Ishikawa (cell line): ENCODE measurements at regions not wholly inside any gene's neighbourhood (a gene's known extent, or its start where the extent isn't known, plus 50 kb on each side); places are given as distances from the start of the nearest gene placed in this dataset.

Experiments
- CEBPB ChIP-seq: IDR thresholded peaks from 2 replicates; pipeline ENCODE4 v1.6.1; 2012
- CREB1 ChIP-seq: IDR thresholded peaks from 2 replicates; pipeline ENCODE4 v1.6.1; 2012; ENCODE audit warnings: low read depth
- EGR1 ChIP-seq: IDR thresholded peaks from 2 replicates; pipeline ENCODE4 v1.6.1; 2012
- EP300 ChIP-seq: IDR thresholded peaks from 2 replicates; pipeline ENCODE4 v1.6.1; 2012; ENCODE audit warnings: borderline replicate concordance
- FOXM1 ChIP-seq: IDR thresholded peaks from 2 replicates; pipeline ENCODE4 v1.6.1; 2012; ENCODE audit warnings: low read depth, borderline replicate concordance
- MAX ChIP-seq: IDR thresholded peaks from 2 replicates; pipeline ENCODE4 v1.6.1; 2012
- NFIC ChIP-seq: IDR thresholded peaks from 2 replicates; pipeline ENCODE4 v1.6.1; 2012
- RAD21 ChIP-seq: IDR thresholded peaks from 2 replicates; pipeline ENCODE4 v1.6.1; 2012; ENCODE audit warnings: low read depth
- REST ChIP-seq: IDR thresholded peaks from 2 replicates; pipeline ENCODE4 v1.6.1; 2012; ENCODE audit warnings: low read depth, mild to moderate bottlenecking
- TAF1 ChIP-seq: IDR thresholded peaks from 2 replicates; pipeline ENCODE4 v1.6.1; 2012; ENCODE audit warnings: low read depth, mild to moderate bottlenecking
- TCF12 ChIP-seq: IDR thresholded peaks from 2 replicates; pipeline ENCODE4 v1.6.1; 2012; ENCODE audit warnings: low read depth
- TEAD4 ChIP-seq: IDR thresholded peaks from 2 replicates; pipeline ENCODE4 v1.6.1; 2012
- YY1 ChIP-seq: IDR thresholded peaks from 2 replicates; pipeline ENCODE4 v1.6.1; 2012; ENCODE audit warnings: low read depth
- ZBTB7A ChIP-seq: IDR thresholded peaks from 2 replicates; pipeline ENCODE4 v1.6.1; 2012; ENCODE audit warnings: low read depth
- TF ChIP-seq, protein P1 (sequence below): IDR thresholded peaks from 2 replicates; pipeline ENCODE4 v1.6.1; 2012

DNA sequence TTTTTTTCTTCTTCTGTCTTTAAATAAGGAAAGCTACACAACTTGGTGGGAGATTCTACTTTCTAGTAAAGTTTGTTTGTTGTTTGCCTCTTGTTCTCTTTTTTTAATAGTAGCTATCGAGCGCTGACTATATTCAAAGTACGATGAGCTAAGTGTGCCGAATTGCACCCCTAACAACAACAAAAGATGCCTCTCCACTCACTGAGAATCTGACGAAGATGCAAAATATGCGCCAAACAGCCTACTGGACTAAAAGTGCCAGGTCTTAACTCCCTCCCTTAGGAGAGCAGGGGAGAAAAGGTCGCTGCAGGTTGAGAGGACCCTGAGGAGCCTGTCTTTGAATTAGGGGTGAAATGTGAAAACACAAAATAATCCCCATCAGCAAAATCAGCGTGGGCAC lies 713.8 kb upstream of the WWC1 start:
- TF ChIP-seq NFIC (no peak), EGR1 (no peak), CEBPB (no peak), MAX (no peak), REST (no peak), YY1 (no peak), FOXM1 (no peak), CREB1 (no peak), TAF1 (no peak), RAD21 (no peak), TCF12 (no peak), TEAD4 (no peak), EP300 (no peak), ZBTB7A (no peak)
- TF ChIP-seq, protein P1, sequence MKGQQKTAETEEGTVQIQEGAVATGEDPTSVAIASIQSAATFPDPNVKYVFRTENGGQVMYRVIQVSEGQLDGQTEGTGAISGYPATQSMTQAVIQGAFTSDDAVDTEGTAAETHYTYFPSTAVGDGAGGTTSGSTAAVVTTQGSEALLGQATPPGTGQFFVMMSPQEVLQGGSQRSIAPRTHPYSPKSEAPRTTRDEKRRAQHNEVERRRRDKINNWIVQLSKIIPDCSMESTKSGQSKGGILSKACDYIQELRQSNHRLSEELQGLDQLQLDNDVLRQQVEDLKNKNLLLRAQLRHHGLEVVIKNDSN, result no peak

DNA sequence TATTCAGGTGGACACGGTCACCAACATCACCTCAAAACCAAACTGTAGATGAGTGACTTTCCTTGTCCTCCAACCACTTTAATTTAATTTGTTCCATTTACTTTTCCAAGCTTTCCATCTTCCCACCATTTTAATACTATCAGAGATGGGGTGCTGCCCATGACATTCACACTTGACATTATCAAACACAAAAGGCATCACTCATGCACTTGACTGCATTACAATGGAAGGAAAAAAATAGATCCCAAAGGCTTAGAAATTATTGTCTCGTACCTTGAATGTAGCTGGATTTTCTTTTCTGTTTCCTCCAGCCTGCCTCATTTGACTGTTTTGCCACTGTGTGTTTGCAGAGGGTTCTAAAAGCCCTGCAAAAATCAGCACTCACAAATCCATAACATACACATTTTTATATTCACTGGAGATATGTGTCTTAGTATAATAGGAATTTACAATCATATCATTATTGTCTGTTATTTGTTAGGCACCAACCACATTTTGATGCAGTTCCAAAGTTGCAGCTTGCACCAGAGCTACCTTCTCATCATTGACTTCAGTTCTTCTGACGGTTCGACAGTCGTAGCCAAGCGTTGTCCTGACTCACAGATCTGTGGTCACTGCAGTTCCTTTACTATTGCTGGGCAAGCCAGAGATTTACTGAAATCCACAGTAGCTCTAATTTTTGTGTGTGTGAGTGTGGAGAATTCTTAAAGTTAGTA lies 712.3 kb upstream of the WWC1 start:
- TF ChIP-seq CREB1 (no peak), EGR1 (no peak), TCF12 (no peak), NFIC (no peak), FOXM1 (no peak), MAX (no peak), REST (no peak), EP300 (no peak), CEBPB (no peak), ZBTB7A (no peak), TAF1 (no peak), RAD21 (no peak), YY1 (no peak), TEAD4 (no peak)
- TF ChIP-seq, protein P1, result no peak

DNA sequence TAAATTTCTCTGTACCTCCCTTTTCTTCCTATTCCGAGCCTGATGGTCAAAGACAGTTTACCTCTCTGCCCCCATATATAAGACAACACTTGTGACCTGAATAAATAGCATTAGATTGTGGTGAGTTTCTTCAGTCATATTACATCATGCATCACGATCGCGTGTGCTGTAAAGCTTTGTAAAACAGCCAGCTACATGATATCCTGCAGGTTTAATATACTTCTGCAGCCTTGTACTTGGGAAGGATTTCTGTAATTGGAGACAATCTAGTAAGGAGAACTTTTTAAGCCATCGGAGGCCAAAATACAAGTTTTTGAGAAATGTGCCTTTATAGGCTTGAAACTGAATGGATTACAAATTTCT lies 711.8 kb upstream of the WWC1 start:
- no peak for TF ChIP-seq MAX
- TF ChIP-seq TEAD4, result no peak
- TF ChIP-seq REST, result no peak
- no peak for TF ChIP-seq YY1
- TF ChIP-seq FOXM1, result no peak

DNA sequence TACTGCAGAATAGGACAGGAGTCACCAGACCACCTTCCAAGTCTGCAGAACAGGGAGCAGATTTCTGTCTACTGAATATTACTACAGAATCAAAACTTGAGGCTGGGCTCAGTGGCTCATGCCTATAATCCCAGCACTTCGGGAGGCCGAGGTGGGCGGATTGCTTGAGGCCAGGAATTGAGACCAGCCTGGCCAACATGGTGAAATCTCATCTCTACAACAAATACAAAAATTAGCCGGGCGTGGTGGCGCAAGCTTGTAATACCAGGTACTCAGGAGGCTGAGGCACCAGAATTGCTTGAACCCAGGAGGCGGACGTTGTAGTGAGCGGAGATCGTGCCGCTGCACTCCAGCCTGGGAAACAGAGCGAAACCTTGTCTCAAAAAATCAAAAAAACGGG lies 710.8 kb upstream of the WWC1 start:
- no peak for TF ChIP-seq MAX
- no peak for TF ChIP-seq NFIC
- no peak for TF ChIP-seq ZBTB7A
- TF ChIP-seq CEBPB, result no peak
- no peak for TF ChIP-seq RAD21
- no peak for TF ChIP-seq REST
- TF ChIP-seq EGR1, result no peak
- no peak for TF ChIP-seq YY1
- no peak for TF ChIP-seq FOXM1
- TF ChIP-seq TEAD4, result no peak
- no peak for TF ChIP-seq TAF1
- TF ChIP-seq, protein P1, result no peak
- TF ChIP-seq EP300, result no peak
- no peak for TF ChIP-seq TCF12
- no peak for TF ChIP-seq CREB1
